ENCODE measurements at regions not wholly inside any gene's neighbourhood (a gene's known extent, or its start where the extent isn't known, plus 50 kb on each side); places are given as distances from the start of the nearest gene placed in this dataset.

DNA sequence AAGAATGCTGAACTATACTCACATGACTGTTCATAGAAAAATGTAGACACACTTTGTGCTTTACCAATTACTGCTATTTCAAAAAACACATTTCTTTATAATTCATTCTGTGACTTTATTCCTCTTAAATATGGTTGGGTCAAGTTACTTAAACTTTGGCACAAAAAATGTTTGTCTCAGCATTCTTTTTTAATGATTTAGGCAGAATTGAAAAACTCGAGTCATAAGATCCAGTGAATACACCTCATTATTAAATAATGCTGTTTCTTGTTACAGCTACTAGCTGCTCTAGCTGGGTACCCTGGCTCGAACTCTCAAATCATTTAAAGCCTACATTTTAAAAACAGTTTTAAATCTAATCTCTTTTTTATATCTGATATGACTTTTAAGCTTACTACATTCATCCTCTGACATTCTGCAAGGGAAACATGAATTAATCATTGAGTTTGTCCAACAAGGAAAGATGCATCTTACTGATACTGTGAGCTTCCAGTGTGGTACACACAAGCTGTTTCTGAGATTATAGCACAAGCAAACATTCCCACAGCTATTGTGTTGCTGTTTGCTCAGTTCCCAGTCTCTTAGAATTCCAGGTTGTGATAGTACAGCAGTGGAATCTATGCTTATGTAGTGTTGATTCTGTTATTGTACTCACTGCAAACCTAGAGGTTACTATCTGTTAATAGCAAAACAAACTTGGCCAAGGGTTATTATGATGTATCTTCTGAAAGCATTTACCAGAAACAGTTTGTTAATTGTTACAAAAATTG is 746.5 kb downstream of the USP25 start:
- DNase-seq (ENCODE audit: low read depth in 2 of 2) = no peak

- DNase-seq (ENCODE audit: low read depth in 2 of 2) = no peak
Measured at GRCh38 chr21:16488042-16488441, 758.3 kb downstream of the USP25 start.

- DNase-seq (ENCODE audit: low read depth in 2 of 2) = no peak
Measured at GRCh38 chr21:16492356-16492755, 762.6 kb downstream of the USP25 start.

DNA sequence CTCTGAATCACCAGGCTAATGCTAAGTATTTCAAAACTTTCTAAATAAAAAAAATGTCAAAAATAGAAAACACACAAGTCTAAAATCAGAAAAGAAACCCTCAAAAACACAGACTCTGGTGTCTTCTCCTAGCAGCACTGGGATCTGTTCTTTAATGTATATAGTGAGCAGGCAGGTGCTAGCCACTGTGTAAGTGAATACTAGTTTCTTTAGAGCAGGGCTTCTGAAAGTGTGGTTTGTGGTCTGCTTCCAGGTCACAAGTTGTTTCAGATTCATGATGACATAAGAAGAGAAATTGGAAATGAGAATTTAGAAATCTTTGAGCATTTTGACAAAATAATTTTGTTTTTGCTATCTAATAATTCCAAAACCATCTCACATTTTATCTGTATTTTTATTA is 763.1 kb downstream of the USP25 start:
- no peak for DNase-seq (ENCODE audit: low read depth in 2 of 2)

DNA sequence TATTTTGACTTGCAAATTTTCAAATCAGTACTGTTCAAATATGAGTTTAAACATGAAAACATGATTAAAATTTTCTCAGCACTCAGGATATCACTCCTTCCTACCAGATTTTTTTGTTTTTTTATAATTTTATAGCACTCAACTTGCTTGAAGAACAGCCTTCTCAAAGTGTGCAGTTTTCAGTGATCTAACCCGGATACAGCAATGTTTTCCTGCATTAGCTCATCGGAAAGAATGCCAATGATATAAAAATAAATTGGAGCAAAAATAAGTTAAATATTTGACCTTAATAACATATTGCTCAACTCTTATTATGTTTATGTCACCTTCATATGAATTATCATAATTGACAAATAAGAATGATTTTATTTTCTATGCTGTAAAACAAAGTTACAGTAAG is 766.8 kb downstream of the USP25 start:
- DNase-seq (ENCODE audit: low read depth in 2 of 2) = no peak

- no peak for DNase-seq (ENCODE audit: low read depth in 2 of 2)
Measured at GRCh38 chr21:16500271-16500670, 770.5 kb downstream of the USP25 start.

GRCh38 chr21:16502273-16502672 is 772.5 kb downstream of the USP25 start:
- DNase-seq (ENCODE audit: low read depth in 2 of 2) = no peak

DNA sequence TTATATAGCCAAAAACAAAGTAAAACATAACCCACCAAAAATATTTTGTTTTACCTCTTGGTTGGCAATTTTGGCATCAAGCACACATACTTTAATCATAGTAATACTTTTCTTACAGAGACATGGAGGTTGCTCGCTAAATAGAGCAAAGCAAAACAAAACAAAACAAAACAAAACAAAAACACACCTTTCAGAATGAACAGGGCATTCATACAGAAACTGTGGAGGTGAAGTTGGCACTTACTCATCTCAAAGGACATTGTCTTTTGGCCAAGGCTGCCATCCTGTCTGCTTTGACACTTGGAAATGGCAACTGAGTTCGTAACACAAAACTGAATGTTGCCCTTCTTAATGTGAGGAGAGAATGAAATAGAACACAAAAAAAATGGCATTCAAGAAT is 773.1 kb downstream of the USP25 start:
- DNase-seq (ENCODE audit: low read depth in 2 of 2) = no peak

- no peak for DNase-seq (ENCODE audit: low read depth in 2 of 2)
Measured at GRCh38 chr21:16504281-16504680, 774.5 kb downstream of the USP25 start.

- no peak for DNase-seq (ENCODE audit: low read depth in 2 of 2)
Measured at GRCh38 chr21:16504766-16505165, 775.0 kb downstream of the USP25 start.

DNA sequence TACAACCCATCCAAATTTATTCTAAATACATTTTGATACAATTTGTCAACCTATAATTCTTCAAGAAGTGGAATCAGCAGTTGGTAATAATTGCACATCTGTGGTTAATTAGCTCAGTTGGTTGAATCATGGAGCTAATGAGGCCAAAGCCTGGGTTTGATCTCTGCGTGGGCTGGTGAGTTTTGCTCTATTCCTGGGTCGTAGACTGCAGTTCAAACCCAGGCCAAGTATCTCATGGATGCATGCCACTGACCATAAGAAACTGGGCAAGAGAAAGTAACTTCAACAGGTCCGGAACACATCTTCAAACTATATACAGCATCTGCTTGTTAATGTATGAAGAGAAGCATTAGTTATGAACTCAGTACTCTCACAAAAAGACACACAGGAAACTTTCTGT is 779.7 kb downstream of the USP25 start:
- no peak for DNase-seq (ENCODE audit: low read depth in 2 of 2)

DNA sequence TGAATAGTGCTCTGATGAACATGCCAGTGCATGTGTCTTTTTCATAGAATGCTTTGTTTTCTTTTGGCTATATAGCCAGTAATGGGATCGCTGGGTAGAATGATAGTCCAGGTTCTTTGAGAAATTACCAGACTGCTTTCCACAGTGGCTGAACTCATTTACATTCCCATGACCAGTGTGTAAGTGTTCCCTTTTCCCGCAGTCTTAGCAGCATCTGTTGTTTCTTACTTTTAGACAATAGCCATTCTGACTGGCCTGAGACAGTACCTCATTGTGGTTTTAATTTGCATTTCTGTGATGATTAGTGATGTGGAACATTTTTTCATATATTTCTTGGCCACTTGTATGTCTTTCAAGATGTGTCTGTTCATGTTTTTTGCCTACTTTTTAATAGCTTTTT is 784.5 kb downstream of the USP25 start:
- DNase-seq (ENCODE audit: low read depth in 2 of 2) = no peak

GRCh38 chr21:16517383-16517782 is 787.6 kb downstream of the USP25 start:
- DNase-seq (ENCODE audit: low read depth in 2 of 2) = no peak

DNA sequence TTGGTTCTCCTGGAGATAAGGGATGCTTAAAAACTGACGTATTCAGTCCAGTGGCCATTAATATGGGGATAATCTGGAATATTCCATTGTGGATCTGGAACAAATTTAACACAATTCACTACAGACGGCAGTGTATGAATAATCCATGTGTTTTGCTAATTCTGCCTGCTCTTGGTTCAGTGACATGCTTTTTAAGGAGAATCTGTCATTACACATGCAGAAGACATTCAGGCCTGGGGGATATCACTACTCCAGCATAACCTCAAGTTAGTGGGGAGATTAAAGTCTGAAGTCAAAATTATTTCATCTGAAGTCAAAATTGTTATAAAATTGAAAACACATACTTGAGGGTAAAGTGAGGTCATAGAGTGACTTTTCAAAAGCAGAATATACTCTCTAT is 789.3 kb downstream of the USP25 start:
- DNase-seq (ENCODE audit: low read depth in 2 of 2) = no peak

- no peak for DNase-seq (ENCODE audit: low read depth in 2 of 2)
Measured at GRCh38 chr21:16519644-16520043, 789.9 kb downstream of the USP25 start.

- no peak for DNase-seq (ENCODE audit: low read depth in 2 of 2)
Measured at GRCh38 chr21:16522548-16522947, 792.8 kb downstream of the USP25 start.

GRCh38 chr21:16530656-16531055 is 800.9 kb downstream of the USP25 start:
- DNase-seq (ENCODE audit: low read depth in 2 of 2) = no peak

DNA sequence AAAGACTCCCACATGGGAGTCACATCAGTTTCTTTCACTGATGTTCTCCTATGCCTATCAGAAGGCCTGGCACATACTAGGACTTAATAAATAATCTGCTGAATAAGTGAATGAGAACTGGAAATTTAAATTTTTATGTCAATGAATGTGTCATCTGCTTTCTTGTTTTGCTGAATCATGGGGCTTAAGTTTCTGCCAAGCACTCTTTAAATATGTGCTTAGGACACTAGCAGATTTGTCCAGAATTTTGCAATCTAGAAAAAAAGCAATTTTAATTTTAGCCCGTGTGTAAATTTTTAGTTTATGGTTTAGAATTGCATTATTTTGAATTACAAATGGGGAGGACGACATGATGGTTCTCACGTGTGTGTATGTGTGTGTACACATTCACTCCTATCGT is 803.1 kb downstream of the USP25 start:
- DNase-seq (ENCODE audit: low read depth in 2 of 2) = no peak

- DNase-seq (ENCODE audit: low read depth in 2 of 2) = no peak
Measured at GRCh38 chr21:16533692-16534407, 804.1 kb downstream of the USP25 start.

DNA sequence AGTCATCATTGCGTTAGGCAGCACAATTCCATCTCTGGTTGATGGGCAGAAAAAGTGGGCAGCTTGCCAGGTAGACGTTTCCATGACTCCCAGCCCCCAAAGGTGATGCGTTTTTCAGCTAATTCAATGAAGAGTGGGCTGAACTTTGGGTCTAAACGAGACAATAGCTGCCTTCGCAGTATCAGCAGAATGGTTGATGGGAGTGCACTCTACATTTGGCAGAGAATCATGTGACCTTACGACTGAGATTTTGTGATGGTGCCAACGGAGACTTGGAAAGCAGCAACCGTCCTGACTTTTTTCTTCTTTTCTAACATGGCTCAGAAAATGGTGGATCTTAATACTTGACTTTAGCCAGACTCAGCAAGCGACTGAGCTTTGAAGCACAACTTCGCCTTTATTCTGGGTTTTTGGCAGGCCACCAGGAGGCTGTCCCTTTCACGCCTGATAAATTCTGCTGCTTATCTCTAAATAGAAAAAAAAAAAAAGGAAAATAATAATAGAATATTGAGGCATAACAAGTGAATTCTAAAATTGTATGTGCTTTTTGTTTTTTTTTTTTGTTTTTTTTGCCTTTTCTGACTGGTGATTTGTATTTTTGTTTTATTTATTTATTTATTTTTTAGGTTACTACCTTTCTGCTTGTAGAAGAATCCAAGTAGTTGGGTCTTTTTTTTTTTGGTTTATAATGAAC is 804.8 kb downstream of the USP25 start:
- no peak for DNase-seq (ENCODE audit: low read depth in 2 of 2)

GRCh38 chr21:16535102-16535422 is 805.3 kb downstream of the USP25 start:
- no peak for DNase-seq (ENCODE audit: low read depth in 2 of 2)

GRCh38 chr21:16535626-16536025 is 805.8 kb downstream of the USP25 start:
- no peak for DNase-seq (ENCODE audit: low read depth in 2 of 2)

DNA sequence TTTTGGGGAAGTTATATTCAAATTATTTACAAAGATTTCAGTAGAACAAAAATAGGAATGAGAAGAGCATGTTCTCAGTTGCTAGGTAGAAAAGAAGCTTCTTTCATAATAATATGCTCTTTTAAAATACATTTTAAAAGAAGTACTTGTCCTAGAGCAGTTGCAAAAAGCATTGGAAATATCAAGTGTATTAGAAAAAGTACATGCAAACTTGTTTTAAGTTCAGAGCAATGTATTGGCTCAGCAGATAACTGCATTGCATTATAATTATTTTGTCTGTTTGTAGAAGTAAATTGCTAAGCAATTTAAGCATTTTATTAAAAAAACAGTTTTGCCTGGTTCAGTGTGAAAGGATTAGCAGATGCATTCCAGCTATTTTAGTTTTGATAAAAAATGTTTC is 806.4 kb downstream of the USP25 start:
- DNase-seq (ENCODE audit: low read depth in 2 of 2) = no peak

All from stimulated activated CD8-positive, alpha-beta memory T cell treated with anti-CD3 and anti-CD28 coated beads, Interleukin-2, amount 100 ng/mL, for 1 hour (primary cell).